ENCODE measurements at regions not wholly inside any gene's neighbourhood (a gene's known extent, or its start where the extent isn't known, plus 50 kb on each side); places are given as distances from the start of the nearest gene placed in this dataset.

DNA sequence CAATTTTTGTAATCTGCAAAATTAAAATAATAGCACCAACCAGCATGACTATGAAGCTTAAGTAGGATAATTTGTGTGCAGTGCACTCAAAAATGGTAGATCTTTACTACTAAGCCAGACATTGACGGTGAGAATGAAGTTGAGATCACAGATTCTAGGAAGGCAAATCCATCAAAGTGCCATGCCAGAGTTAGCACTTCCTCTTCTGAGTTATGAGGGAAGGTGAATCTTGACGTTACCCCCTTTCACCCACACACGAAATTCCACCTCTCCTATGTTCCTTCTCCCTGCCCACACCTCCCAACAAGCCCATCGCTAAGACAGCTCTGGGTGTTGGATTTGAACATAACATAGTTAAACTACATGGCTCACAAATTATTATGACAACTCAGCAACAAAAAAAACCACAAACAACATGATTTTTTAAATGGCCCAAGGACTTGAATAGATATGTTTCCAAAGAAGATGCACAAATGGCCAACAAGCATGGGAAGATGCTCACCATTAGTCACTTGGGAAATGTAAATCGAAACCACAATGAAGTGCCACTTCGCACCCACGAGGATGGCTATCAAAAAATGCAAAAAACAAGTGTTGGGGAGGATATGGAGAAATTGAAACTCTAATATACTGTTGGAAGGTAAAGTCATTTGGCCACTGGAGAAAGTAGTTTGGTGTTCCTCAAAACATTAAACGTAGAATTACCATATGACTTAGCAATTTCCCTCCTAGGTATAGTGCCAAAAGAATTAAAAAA, 119.3 kb upstream of the RAP1B start:
- no peak for TF ChIP-seq EZH2phosphoT487 (conservative IDR thresholded peaks at IDR 0.05; ENCODE audit: low read length)
- TF ChIP-seq, protein P1, sequence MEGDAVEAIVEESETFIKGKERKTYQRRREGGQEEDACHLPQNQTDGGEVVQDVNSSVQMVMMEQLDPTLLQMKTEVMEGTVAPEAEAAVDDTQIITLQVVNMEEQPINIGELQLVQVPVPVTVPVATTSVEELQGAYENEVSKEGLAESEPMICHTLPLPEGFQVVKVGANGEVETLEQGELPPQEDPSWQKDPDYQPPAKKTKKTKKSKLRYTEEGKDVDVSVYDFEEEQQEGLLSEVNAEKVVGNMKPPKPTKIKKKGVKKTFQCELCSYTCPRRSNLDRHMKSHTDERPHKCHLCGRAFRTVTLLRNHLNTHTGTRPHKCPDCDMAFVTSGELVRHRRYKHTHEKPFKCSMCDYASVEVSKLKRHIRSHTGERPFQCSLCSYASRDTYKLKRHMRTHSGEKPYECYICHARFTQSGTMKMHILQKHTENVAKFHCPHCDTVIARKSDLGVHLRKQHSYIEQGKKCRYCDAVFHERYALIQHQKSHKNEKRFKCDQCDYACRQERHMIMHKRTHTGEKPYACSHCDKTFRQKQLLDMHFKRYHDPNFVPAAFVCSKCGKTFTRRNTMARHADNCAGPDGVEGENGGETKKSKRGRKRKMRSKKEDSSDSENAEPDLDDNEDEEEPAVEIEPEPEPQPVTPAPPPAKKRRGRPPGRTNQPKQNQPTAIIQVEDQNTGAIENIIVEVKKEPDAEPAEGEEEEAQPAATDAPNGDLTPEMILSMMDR (IDR thresholded peaks at IDR 0.05; ENCODE audit: insufficient read depth, low read length, poor library complexity, severe bottlenecking): no peak

DNA sequence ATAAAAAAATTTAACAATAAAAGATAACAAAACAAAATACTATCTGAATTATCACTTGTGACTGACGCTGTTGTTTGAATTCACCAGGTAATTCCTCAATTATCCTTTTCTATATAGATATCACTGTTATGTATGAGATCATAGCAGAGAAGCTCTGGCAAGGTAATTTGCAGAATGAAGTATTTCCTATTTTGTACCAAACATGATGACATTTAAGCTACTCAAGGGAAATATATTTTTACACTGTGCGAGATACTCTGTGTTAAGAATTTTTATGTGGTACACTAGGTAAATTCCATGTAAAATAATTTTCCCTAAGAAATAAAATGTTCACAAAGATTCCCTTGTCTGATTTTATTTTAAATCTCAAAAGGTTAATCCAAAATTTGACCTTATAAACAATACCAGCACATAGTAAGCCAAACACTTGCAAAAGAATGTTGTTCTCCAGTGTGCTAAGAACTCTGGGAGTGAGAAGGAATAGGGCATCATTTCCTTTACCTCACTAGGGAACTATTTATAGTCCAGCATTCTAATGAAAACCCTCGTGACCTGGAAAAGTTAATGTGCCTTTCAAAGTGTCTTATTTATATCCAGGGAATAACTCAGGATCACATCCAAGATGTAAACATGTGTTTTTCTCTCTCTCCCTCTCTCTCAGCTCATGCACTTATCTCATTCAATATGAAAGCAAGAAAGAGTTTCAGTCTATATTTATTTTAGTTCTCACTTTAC, 115.2 kb upstream of the RAP1B start:
- Histone ChIP-seq H3K4me2 (ENCODE audit: low read depth, low read length, poor library complexity, severe bottlenecking) (no peak overlapping the region), H2AFZ (ENCODE audit: low read depth, low read length, severe bottlenecking) (no peak overlapping the region), H3K9ac (ENCODE audit: low read length) (no peak overlapping the region), H3K9me2 (replicated peaks; ENCODE audit: insufficient read depth, low read length) (no peaks in the 10 kb centered on the region), H3K9me3 (ENCODE audit: insufficient read depth, low read length) (no peaks in the 10 kb centered on the region), H3K4me3 (ENCODE audit: insufficient read depth, low read length, poor library complexity, severe bottlenecking) (no peak overlapping the region), H3K27me3 (ENCODE audit: low read length) (no peaks in the 10 kb centered on the region), H3K36me3 (ENCODE audit: low read length) (no peaks in the 10 kb centered on the region), H3K79me2 (ENCODE audit: insufficient read depth, low read length) (no peaks in the 10 kb centered on the region), H4K20me1 (ENCODE audit: low read depth, low read length) (no peaks in the 10 kb centered on the region), H3K27ac (ENCODE audit: low read depth, low read length) (no peak overlapping the region), H3F3A (ENCODE audit: insufficient read depth) (no peaks in the 10 kb centered on the region)
- TF ChIP-seq EZH2phosphoT487 (conservative IDR thresholded peaks at IDR 0.05; ENCODE audit: low read length): no peak
- TF ChIP-seq, protein P1 (IDR thresholded peaks at IDR 0.05; ENCODE audit: insufficient read depth, low read length, poor library complexity, severe bottlenecking): no peak

More for the DNA sequence above, 119.3 kb upstream of the RAP1B start:
- no peaks in the 10 kb centered on the region for H4K20me1 ChIP-seq (ENCODE audit: low read depth, low read length)
- no peak overlapping the region for H2AFZ ChIP-seq (ENCODE audit: low read depth, low read length, severe bottlenecking)
- H3F3A ChIP-seq (ENCODE audit: insufficient read depth): no peaks in the 10 kb centered on the region
- H3K79me2 ChIP-seq (ENCODE audit: insufficient read depth, low read length): no peaks in the 10 kb centered on the region
- no peaks in the 10 kb centered on the region for H3K9me2 ChIP-seq (replicated peaks; ENCODE audit: insufficient read depth, low read length)
- H3K9ac ChIP-seq (ENCODE audit: low read length): no peak overlapping the region
- H3K27me3 ChIP-seq (ENCODE audit: low read length): no peaks in the 10 kb centered on the region
- H3K36me3 ChIP-seq (ENCODE audit: low read length): no peaks in the 10 kb centered on the region
- no peak overlapping the region for H3K4me3 ChIP-seq (ENCODE audit: insufficient read depth, low read length, poor library complexity, severe bottlenecking)
- H3K4me2 ChIP-seq (ENCODE audit: low read depth, low read length, poor library complexity, severe bottlenecking): no peak overlapping the region
- H3K9me3 ChIP-seq (ENCODE audit: insufficient read depth, low read length): no peaks in the 10 kb centered on the region
- no peak overlapping the region for H3K27ac ChIP-seq (ENCODE audit: low read depth, low read length)

DNA sequence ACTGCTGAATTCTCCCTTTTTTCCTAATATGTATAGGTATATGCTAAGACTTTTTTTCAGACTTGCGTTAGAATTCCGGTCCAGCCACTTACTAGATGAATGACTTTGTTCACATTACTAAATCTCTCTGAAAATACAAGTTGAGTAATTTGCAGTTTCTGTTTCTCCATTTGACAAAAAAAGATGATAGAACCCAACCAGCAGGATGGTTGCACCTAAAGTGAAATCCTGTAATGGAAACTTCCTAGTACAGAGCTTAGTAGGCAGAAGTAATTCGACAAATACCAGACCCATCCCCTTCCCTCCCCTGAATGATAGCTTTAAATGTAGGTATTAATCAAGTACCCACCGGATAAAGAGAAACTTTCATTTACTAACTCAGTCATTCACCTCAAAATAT, 113.6 kb upstream of the RAP1B start:
- Histone ChIP-seq H2AFZ (ENCODE audit: low read depth, low read length, severe bottlenecking) (no peak overlapping the region), H4K20me1 (ENCODE audit: low read depth, low read length) (no peaks in the 10 kb centered on the region), H3K9me2 (replicated peaks; ENCODE audit: insufficient read depth, low read length) (no peaks in the 10 kb centered on the region), H3K9me3 (ENCODE audit: insufficient read depth, low read length) (no peaks in the 10 kb centered on the region), H3K4me3 (ENCODE audit: insufficient read depth, low read length, poor library complexity, severe bottlenecking) (no peak overlapping the region), H3K79me2 (ENCODE audit: insufficient read depth, low read length) (no peaks in the 10 kb centered on the region), H3K4me2 (ENCODE audit: low read depth, low read length, poor library complexity, severe bottlenecking) (no peak overlapping the region), H3K9ac (ENCODE audit: low read length) (no peak overlapping the region), H3F3A (ENCODE audit: insufficient read depth) (no peaks in the 10 kb centered on the region), H3K36me3 (ENCODE audit: low read length) (no peaks in the 10 kb centered on the region), H3K27me3 (ENCODE audit: low read length) (no peaks in the 10 kb centered on the region), H3K27ac (ENCODE audit: low read depth, low read length) (no peak overlapping the region)
- no peak for TF ChIP-seq EZH2phosphoT487 (conservative IDR thresholded peaks at IDR 0.05; ENCODE audit: low read length)
- TF ChIP-seq, protein P1 (IDR thresholded peaks at IDR 0.05; ENCODE audit: insufficient read depth, low read length, poor library complexity, severe bottlenecking): no peak
